ENCODE measurements at regions not wholly inside any gene's neighbourhood (a gene's known extent, or its start where the extent isn't known, plus 50 kb on each side); places are given as distances from the start of the nearest gene placed in this dataset.

GRCh38 chr7:98536803-98537202, 80.3 kb upstream of the NPTX2 start:
- H3K4me3 ChIP-seq (ENCODE audit: low read length), result no peak overlapping the region
- DNase-seq (ENCODE audit: low read depth), result no peak
- TF ChIP-seq CTCF (conservative IDR thresholded peaks at IDR 0.05; ENCODE audit: low read length), result no peak

GRCh38 chr7:98534493-98534892, 82.6 kb upstream of the NPTX2 start:
- no peak for DNase-seq (ENCODE audit: low read depth)
- no peak for TF ChIP-seq CTCF (conservative IDR thresholded peaks at IDR 0.05; ENCODE audit: low read length)
- H3K4me3 ChIP-seq (ENCODE audit: low read length), result no peak overlapping the region

GRCh38 chr7:98531717-98532116, 85.4 kb upstream of the NPTX2 start:
- DNase-seq (ENCODE audit: low read depth), result no peak
- no peak for TF ChIP-seq CTCF (conservative IDR thresholded peaks at IDR 0.05; ENCODE audit: low read length)
- no peak overlapping the region for H3K4me3 ChIP-seq (ENCODE audit: low read length)

GRCh38 chr7:98528079-98528478, 89.0 kb upstream of the NPTX2 start:
- H3K4me3 ChIP-seq (ENCODE audit: low read length), result no peak overlapping the region
- DNase-seq (ENCODE audit: low read depth), result no peak
- no peak for TF ChIP-seq CTCF (conservative IDR thresholded peaks at IDR 0.05; ENCODE audit: low read length)

GRCh38 chr7:98526059-98526458, 91.0 kb upstream of the NPTX2 start:
- H3K4me3 ChIP-seq (ENCODE audit: low read length), result no peak overlapping the region
- no peak for TF ChIP-seq CTCF (conservative IDR thresholded peaks at IDR 0.05; ENCODE audit: low read length)
- DNase-seq (ENCODE audit: low read depth), result no peak

GRCh38 chr7:98521089-98521692, 95.9 kb upstream of the NPTX2 start:
- no peak for DNase-seq (ENCODE audit: low read depth)
- H3K4me3 ChIP-seq (ENCODE audit: low read length), result no peak overlapping the region
- no peak for TF ChIP-seq CTCF (conservative IDR thresholded peaks at IDR 0.05; ENCODE audit: low read length)

- TF ChIP-seq CTCF (conservative IDR thresholded peaks at IDR 0.05; ENCODE audit: low read length), result no peak
- H3K4me3 ChIP-seq (ENCODE audit: low read length), result no peak overlapping the region
- DNase-seq (ENCODE audit: low read depth), result no peak
Measured at GRCh38 chr7:98520356-98520951, 96.6 kb upstream of the NPTX2 start.

Data from AG10803 (cell line).